Skin epidermis (tissue), 12 donors: ENCODE measurements at regions not wholly inside any gene's neighbourhood (a gene's known extent, or its start where the extent isn't known, plus 50 kb on each side); places are given as distances from the start of the nearest gene placed in this dataset.
"Not testable (repeated sequence)": the region's sequence is repeated elsewhere in the genome, so short reads cannot be mapped to it uniquely, and the experiment has no call there.

Source experiments
- H3K27ac ChIP-seq, 21 experiments: fragments of 200-600 bp; sonication (generic) in 11 of 21; one replicate each; pipeline ENCODE4 v1.5.0; 2020; ENCODE audit warnings: mild to moderate bottlenecking in 3 of 21, inconsistent platforms in 2 of 21, moderate library complexity in 2 of 21
- H3K4me3 ChIP-seq, 7 experiments: fragments of 200-600 bp; sonication (generic) in 2 of 7; one replicate each; pipeline ENCODE4 v1.5.0; 2020; ENCODE audit warnings: inconsistent platforms in 2 of 7, mild to moderate bottlenecking in 2 of 7, moderate library complexity in 1 of 7

DNA sequence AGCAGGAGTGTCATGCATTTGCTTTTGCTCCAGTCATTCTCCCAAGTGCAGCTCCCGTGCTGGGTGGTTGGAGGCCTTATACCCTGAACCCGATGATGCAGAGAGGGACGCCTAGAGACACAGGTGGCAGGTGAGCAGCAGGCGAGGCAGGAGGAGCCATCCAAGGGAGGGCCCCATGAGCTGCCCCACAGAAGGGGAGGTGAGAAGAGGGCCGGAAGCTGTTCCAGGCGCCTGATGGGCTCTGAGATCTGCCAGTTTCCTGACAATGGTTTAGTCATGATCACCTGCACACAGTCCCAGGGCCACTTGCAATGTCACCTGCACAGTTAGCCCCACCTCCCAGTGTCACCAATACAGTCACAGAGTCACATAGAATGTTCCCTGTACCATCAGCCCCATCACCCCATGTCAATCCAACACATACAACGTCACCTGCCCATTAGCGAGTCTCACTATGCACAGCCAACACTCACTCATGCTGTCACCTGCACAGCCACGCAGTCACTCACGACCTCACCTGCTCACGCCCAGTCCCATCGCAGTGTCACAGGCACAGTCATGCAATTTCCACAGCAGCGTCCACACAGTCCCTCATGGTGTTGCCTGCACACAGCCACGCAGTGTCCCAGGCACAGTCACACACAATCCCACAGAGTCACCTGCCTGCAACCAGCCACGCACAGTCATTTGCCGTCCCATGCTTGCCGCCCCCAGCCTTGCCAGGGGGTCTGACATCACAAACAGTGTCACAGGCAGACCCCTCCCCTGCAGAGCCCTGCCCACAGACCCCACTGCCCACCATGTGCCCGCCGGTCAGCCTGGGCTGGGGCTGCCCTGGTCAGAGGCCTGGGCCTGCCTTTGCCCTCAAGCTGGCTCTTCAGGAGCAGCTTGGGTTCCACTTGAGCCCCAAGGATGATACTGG, 113.4 kb downstream of the LHX2 start:
- H3K27ac ChIP-seq: no peak overlapping the region

DNA sequence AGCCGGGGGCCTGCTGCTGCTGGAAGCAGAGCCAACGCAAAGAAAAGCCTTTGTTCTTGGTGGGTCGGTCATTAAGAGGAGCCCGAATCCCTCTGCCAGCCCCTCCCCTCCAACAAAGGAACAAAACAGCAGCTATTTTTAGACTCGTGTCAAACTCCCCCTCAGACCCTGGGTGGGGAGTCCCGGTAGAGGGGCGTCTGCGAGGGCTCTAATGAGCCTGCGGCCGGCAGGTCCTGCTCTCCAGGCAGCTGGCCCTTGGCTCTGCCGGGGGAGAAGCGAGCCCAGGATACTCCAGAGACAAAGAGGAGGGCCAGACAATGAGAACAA, 114.0 kb downstream of the LHX2 start:
- no peak overlapping the region for H3K4me3 ChIP-seq
- H3K27ac ChIP-seq: no peak overlapping the region

More for the DNA sequence above, 113.4 kb downstream of the LHX2 start:
- H3K4me3 ChIP-seq: no peak overlapping the region

DNA sequence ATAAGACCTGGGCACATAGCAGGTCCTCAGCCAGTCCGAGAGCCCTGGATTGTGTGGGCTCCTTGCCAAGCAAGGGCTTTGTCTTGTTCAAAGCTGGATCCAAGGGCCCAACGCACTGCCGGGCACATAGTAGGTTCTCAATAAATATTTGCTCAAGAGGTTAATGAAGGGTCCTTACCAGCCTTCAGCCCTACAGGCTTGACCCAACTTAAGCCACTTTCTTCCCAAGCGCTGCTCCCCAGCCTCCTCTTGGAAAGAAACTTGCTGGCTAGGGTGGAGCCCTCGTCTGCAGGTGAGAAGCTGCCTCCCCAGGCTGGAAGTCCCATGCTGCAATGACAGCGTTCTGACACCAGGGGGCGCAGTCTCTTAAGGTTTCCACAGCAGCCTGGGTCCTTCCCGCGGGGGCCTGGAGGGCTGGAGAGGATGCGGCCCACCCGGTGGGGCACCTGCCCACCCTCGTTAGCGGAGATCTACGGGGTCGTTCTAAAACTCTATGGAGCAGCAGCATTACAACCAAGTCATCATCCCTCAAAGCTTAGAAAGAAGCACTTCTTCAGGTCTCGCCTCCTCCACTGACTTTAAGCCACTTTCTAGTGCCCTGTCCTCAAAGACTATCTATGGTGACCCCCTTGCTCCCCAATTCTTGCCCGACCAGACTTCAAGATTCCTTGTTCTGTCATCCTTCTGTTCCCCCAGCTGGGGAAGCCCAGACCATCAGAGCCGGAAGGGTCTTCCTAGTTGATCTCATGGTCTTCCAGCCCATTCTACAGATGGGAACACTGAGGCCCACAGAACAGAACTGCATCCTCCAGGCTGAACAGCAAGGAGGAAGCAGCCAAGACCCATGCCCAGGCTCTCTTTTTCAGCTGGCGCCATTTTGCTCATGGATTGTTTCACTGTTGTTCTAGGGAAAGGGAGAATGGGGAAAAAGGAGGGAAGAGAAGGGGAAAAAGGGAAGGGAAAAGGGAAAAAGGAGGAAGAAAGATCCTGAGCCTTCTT, 115.4 kb downstream of the LHX2 start:
- Histone ChIP-seq H3K27ac (no peak overlapping the region), H3K4me3 (no peak overlapping the region)

DNA sequence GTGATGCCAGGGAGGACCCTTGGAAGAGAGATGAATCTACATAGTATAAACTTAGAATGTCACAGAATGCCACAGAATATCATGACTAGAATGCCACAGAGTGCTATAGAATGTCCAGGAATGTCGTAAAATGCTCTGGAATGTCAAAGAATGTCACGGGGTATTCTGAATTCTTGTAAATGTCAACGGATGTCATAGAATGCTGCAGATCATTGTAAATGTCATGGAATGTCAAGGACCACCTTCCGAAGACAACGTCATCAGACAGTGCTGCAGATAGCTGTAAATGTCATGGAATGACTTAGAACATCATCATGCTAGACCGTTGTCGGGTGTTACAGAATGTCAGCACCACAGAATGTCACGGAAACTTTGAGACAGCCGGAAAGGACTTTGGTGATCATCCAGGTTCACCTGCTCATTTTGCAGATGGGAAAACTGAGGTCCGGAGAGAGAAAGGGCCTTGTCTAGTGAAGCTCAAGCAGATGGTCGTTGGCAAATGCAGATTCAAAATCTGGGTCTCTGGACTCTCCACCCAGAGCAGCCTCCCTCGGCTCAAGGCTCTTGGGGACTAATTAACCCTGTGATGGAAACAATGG, 117.1 kb downstream of the LHX2 start:
- no peak overlapping the region for H3K4me3 ChIP-seq
- no peak overlapping the region for H3K27ac ChIP-seq

DNA sequence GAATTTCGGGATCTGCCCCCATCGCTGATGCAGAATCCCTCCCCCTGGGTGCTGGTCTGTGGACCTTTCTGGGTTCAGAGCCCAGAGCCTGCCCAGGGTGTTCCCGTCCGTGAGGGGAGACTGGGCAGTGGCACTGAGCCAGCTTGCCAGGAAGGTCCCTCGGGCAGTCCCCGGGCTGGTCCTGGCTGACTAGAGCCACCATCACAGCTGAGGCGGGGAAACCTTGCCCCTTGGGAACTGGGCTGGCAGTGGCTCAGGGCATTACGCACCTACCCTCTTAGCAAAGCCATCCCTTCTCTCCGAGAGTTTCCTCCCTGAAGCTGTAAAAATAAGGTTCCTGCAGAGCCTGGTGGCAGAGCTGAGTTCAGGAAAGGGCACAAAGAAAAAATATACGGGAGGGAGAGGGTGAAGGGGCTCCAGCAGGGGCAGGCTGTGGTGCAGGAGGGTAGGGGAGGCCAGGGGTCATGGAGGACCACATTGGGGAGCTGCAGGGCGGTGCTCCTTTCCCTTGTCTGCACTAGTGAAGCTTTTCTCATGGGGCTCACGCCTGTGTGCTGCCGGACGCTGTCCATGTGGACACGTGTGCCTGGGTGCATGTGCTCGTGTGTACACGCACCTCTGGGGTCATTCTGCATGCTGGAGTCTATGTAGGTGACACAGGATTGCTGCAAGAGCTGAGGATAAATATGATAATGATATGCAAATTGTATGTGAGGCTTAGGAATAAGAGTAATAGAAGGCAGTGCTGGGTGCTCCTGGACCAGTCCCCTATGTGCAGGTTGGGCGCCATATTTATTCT, 118.9 kb downstream of the LHX2 start:
- Histone ChIP-seq H3K4me3 (no peak overlapping the region), H3K27ac (no peak overlapping the region)

DNA sequence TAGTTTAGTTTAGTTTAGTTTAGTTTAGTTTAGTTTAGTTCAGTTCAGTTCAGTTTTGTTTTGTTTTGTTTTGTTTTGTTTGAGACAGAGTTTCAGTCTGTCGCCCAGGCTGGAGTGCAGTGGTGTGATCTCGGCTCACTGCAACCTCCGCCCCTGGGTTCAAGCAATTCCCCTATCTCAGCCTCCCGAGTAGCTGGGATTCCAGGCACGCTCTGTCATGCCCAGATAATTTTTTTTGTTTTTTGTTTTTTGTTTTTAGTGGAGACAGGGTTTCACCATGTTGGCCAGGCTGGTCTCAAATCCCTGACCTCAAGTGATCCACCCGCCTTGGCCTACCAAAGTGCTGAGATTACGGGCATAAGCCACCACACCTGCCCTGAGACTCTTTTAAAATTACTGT, 120.0 kb downstream of the LHX2 start:
- H3K27ac ChIP-seq, H3K4me3 ChIP-seq: not testable (repeated sequence)

DNA sequence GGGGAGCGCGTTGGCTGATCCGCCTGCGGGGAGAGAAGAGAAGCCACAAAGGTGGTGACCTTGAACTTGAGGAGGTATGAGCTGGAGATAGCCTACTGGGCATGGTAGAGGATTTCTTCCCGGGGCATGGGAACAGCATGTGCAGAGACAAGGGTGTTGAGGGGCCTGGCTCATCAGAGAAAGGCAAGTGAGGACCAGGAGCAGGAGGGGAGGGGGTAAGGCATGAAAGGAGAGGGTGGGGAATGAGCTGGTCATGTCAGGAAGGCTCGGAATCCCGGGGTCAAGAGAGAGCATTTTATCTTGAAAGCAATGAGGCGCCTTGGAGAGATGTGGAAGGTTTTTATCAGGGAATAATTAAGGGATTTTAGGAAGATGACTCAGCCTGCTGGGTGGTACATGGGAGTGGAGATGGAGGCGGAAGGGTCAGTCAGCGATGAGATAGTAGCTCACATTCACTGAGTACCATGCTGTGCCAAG, 121.1 kb downstream of the LHX2 start:
- no peak overlapping the region for H3K4me3 ChIP-seq
- H3K27ac ChIP-seq: no peak overlapping the region

DNA sequence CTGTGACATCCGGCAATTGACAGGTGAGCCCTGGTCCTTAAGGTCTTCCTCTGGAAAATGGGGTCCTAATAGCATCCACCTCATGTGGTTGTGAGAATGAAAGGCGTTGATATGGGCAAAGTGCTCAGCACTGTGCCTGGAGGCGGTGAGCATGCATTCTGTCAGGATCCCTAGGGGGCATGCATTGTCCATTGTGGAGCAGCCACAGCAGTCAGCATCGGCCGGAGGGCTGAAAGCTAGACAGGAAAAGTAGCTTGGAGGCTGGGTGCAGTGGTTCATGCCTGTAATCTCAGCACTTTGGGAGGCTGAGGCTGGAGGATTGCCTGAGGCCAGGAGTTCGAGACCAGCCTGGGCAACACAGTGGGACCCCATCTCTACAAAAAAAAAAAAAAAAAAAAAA, 122.2 kb downstream of the LHX2 start:
- no peak overlapping the region for H3K4me3 ChIP-seq
- H3K27ac ChIP-seq: no peak overlapping the region

DNA sequence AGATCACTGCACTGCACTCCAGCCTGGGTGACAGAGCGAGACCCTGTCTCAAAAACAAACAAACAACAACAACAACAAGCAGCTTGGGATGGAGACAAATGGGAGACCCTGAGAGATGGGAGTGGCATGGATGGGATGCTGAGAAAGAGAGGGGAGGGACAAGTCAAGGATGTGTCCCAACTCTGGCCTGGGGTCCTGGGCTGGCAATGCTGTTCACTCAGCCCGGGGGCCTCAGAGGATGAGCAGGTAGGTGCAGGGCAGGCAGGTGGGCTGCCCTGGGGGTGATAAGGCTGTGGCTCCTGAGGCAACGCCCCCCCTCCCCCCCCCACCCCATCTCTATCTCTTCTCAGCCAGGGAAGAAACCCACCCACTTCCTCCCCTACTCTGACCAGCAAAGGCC, 123.0 kb downstream of the LHX2 start:
- Histone ChIP-seq H3K4me3 (no peak overlapping the region), H3K27ac (no peak overlapping the region)

DNA sequence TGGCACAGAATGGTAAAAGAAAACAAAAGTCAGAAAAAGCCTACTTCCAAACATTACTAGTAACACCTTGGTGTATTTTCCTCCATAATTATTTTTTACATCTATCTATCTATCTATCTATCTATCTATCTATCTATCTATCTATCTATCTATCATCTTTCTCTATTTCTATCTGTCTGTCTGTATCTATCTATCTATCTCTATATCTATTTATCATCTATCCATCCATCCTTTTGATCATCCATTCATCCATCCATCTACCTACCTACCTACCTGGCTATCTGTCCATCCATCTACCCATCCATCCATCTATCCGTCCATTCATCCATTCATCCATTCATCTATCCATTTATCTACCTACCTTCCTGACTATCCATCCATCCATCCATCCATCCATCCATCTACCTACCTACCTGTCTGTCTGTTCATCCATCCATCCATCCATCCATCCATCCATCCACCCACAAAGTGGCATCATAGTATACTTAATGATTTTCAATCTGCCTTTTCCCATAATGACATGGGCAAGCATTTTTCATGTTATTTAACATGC, 121.9 kb upstream of the NEK6 start:
- Histone ChIP-seq H3K4me3 (no peak overlapping the region), H3K27ac (no peak overlapping the region)

DNA sequence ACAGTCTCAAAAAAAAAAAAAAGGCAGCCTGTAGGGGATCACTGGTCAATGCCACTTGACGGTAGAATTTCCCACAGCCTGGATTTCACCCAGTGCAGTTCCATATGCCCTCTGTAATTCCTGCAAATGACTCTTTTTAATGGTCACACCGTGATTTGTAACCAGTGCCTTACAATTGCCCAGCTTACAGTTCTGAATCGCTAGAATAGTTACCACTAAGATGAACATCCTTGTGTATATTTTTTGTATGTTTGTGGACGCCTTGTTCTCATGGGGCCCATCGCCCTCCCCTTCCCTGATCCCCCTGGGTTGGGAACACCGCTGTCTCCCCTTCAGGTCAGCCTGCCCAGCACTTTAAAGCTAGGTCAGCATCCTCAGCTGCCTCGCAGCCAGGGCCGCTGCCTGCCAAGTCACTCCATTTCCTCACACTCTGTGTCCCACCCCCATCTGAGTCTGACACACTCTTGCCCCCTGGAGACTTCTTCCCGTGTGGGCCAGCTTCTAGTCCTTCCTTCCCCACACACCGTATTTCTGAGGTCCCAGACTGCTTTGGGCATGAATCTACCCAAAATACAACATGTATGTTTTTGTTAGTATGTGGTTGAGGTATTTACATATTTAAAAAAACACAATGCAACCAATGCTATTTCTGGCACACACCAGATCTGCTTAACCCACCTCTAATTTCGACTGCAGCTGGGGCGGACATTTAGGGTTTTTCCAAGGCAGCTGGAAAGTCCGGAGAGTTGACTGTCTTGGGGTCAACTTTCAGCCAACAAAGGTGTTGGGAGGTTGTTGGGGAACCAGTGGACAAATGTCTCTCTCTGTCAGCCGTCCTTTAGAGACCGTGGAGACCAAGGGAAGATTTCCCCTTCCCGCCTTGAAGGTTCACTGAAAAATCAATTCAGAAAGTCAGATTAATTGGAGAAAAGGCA, 120.5 kb upstream of the NEK6 start:
- H3K27ac ChIP-seq: peak overlapping the region in 1 of 21 experiments; percentile 21
- H3K4me3 ChIP-seq: no peak overlapping the region

DNA sequence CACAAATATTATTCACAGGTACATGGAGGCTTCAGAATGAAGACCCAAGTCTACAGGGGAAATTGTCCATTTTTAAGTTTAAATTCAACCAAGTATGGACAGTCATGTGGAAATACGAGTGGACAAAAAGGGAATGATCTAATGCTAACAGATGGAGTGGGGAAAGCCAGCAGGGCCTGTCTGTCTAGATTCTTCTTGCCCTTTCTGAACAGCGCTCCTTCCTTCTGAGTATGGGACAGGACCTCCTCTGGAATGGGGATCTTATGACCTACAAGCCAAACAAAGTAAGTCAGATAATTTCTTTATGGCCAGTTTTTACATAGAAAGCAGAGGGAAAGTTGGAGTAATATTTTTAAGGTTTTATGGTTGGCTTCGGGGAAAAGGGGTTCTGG, 119.8 kb upstream of the NEK6 start:
- no peak overlapping the region for H3K4me3 ChIP-seq
- no peak overlapping the region for H3K27ac ChIP-seq

DNA sequence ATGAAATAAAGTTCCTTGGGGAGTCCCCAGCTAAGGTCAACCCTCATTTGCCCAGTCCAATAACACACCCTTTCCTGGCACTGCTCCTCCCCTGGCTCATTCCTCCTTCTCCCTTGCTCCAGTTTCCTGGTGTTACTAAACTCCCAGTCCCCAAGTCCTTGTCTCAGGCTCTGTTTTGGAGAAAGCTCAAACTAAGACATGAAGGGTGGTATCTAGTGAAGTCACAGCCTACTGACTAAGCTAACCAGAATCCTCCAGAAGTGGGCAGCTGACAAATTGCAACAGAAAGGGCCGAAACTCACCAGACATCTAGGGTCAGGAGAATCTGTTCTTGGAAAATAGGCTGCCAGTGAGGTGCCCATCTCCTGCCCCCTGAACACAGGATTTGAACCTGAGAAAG, 118.7 kb upstream of the NEK6 start:
- Histone ChIP-seq H3K4me3 (no peak overlapping the region), H3K27ac (peak overlapping the region in 2 of 21 experiments; percentile 0 to 40)

DNA sequence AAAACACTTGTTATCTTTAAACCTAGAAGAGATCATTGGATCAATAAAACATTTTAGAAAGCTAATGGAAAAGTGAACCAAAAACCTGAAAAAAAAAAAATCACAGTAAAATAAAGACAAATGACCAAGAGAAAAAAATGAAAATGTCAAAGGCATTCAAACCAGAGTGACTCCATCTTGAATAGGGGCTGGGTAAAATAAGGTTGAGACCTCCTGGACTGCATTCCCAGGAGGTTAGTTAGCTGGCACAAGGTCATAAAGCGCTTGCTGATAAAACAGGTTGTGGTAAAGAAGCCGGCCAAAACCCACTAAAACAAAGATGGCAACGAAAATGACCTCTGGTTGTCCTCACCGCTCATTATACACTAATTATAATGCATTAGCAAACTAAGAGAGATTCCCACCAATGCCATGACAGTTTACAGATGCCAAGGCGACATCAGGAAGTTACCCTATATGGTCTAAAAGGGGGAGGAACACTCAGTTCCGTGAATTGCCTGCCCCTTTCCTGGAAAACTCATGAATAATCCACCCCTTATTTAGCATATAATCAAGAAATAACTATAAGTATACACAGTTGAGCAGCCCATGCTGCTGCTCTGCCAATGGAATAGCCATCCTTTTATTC, 116.7 kb upstream of the NEK6 start:
- Histone ChIP-seq H3K4me3 (no peak overlapping the region), H3K27ac (no peak overlapping the region)

DNA sequence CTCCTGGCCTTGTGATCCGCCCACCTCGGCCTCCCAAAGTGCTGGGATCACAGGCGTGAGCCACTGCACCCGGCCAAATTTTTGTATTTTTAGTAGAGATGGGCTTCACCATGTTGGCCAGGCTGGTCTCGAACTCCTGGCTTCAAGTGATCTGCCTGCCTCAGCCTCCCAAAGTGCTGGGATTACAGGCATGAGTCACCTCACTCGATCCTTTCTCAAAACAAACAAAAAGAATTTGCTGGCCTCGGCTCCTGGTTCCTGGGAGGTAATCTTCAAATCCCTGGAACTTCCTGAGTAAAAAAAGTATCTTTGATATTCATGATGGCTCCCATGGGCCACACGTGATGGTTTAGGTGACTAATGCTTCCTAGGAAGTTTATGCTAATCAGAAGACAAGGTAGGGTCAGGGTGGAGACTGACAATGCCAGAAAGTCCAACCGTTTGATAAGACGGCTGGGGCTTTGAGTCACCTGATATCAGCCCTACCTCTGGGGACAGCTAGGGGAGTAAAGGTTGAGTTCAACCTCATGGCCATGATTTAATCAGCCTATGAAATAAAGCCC, 113.1 kb upstream of the NEK6 start:
- H3K27ac ChIP-seq, H3K4me3 ChIP-seq: not testable (repeated sequence)

DNA sequence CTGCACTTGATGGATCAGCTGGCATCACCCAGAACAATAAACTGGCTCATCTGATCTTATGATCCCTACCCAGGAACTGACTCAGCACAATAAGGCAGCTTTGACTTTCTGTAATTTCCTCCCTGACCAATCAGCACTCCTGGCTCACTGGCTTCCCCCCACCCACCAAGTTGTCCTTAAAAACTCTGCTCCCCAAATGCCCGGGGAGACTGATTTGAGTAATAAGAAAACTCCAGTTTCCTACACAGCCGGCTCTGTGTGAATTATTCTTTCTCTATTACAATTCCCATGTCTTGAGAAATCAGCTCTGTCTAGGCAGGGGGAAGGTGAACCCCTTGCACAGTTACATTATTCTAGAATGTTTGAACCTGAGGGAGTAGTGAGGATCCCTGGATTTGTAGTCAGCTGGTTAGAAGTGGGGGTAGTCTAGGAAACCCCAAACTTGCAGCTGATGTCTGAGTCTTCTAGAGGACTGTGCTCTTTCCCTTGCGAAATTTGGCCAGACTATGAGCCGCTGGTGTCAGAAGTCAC, 111.7 kb upstream of the NEK6 start:
- no peak overlapping the region for H3K27ac ChIP-seq
- no peak overlapping the region for H3K4me3 ChIP-seq

DNA sequence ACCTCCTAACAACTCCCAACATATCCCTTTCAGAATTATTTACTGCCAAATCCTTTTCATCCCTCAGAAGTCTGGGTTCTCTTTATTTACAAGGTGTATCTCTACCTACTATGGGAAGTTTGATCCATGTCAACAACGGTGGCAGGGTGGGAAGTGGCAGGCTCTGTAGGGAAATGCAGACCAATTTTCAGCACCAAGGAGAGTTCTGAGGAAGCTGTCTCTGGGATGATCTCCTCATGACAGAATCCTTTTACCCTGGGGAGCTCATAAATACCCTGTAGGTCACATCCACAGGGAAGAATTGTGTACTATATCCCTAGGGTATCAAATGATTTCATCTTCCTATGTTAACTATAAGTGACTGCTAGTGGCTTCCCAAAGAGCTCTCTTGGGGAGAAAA, 107.8 kb upstream of the NEK6 start:
- Histone ChIP-seq H3K27ac (no peak overlapping the region), H3K4me3 (no peak overlapping the region)
